Activated effector memory CD4-positive, alpha-beta T cell treated with anti-CD3 and anti-CD28 coated beads, Interleukin-2, amount 50 U/mL, for 16 hours (primary cell): ENCODE measurements at regions not wholly inside any gene's neighbourhood (a gene's known extent, or its start where the extent isn't known, plus 50 kb on each side); places are given as distances from the start of the nearest gene placed in this dataset.

Source experiments
- DNase-seq: peaks from one replicate; pipeline ENCODE4 v3.0.0-alpha.2; 2020

DNA sequence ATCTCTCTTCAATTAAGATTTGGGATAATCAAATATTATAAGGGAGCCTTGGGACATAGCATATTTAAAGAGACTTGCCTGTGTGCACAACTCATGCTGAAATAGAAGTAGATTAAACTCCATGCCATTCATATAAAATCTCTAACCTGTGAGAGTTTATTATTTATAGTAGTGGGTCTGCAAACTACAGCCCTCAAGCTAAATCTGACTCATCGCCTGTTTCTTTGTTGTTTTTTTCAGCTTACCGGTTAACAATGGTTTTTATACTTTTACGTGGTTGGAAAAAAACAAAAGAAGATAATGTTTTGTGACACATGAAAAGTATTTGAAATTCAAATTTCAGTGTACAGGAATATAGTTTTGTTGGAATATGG, 61.9 kb upstream of the GHR start:
- DNase-seq = no peak

DNA sequence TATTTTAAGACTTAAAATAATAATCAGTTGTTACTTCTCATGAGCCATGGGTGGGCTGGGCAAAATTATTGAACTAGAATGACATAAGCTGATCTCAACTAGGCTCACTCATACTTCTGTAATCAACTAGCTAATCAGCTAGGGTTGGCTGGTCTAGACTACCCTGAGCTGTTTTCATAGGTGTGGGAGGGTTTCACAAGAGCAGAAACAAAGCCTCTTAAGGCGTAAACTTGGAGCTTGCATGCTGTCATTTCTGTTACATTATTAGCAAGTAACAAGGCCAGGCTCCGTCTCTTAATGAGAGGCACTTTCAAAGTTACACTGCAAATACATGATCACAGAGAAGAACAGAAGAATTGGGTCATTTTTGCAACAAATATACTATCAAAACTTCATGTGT, 57.2 kb upstream of the GHR start:
- no peak for DNase-seq
